ENCODE measurements at regions not wholly inside any gene's neighbourhood (a gene's known extent, or its start where the extent isn't known, plus 50 kb on each side); places are given as distances from the start of the nearest gene placed in this dataset.
A peak's percentile ranks its signal among the peaks of the same experiment; 100 is the strongest.

DNA sequence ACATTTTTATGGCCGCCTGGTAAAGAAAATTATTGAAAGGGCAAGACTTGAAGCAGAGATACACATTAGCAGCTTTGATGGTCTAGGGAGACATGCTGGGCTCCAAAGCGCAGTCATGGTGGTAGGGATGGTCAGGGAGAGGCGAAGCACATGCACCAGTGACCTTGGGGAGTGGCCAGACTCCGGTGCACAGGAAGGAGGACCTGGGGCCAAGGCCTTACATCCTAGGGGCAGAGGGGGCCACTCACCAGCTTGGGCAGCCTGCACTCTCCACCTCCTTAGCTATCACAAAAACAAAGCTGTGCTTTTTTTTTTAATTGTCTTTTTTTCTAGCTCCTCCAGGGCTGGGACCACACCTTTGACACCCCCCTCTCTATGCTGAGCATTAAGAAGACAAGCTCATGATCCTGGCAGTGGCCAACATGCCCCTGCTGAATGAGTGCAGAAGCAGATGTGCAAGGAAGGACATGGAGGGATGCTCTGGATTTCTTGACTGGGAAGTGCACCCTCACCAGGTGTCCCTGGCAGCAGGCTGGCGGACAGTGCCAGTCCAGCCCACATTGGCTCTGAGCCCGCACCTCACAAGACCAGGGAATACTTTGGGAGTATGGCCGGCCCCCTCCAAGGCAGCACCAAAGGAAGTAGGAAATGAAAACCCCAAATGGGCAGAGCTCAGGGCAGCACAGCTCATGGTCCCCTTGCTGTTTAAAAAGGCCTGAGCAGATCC lies 619.9 kb downstream of the TBC1D22A start:
- no peak for DNase-seq

DNA sequence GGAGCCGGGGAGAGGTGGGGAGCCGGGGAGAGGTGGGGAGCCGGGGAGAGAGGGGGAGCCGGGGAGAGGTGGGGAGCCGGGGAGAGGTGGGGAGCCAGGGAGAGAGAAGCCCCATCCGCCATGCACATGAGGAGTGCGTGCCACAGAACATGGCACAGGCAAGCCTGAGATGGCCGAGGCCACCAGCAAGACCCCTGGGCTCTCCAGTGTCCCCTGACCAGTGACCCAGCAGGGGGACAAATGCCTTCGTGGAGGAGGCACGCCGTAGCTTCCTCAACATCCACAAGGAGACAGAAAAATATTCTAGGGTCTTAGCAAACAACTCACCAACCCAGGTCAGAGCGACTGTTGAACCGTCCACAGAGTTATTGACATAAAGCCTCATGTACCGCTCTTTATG lies 618.8 kb downstream of the TBC1D22A start:
- DNase-seq = no peak

DNA sequence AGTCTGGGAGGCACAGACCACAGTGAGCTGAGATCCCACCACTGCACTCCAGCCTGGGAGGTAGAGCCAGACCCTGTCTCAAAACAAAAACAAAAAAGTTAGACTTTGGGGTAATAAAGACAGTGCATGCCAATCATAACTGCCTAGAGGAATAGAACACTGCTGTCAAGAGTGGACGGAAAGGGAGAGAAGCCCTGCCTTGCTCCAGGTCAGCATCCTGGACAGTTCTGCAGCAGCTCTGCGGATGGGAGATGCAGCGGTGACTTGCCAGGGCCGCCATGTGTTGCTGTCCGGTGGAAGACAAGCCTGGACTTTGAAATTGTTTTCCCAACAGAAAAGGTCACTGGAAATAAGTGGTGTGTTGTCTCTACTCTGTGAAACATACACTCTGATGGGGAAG lies 618.2 kb downstream of the TBC1D22A start:
- DNase-seq = no peak

DNA sequence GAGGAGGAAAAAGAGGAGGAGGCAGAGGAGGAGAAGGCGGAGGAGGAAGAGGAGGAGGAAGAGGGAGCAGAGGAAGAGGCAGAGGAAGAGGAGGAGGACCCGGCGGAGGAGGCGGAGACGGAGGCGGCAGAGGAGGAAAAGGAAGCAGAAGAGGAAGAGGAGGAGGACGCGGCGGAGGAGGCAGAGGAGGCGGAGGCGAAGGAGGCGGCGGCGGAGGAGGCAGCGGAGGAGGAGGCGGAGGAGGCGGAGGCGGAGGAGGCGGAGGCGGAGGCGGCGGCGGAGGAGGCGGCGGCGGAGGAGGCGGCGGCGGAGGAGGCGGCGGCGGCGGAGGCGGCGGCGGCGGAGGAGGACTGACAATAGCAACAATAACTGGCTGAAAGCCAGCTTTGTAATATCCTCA lies 616.6 kb downstream of the TBC1D22A start:
- DNase-seq = no peak

DNA sequence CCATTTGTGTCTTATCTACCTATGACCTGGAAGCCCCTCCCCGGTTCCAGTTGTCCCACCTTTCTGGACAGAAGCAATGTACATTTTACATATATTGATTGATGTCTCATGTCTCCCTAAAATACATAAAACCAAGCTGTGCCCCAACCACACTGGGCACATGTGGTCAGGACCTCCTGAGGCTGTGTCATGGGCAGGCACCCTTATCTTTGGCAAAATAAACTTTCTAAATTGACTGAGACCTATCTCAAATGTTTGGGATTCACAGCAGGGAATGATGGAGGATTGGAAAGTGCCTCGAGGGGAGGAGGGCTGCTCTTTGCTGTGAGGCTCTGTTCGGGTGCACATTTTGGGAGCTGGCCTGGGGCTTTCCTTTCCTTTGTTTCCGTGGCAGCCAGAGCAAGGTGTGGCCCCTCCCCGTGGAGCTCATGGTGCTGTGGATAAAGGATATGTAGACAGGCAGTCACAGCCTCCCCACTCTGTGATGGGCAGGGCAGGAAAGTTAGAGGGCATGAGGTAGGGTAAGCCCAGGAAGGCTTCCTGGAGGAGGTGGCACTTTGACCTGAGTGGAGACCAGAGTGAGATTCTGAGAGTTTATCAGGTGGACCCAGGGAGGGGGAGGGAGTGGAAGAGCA lies 615.6 kb downstream of the TBC1D22A start:
- DNase-seq = no peak

DNA sequence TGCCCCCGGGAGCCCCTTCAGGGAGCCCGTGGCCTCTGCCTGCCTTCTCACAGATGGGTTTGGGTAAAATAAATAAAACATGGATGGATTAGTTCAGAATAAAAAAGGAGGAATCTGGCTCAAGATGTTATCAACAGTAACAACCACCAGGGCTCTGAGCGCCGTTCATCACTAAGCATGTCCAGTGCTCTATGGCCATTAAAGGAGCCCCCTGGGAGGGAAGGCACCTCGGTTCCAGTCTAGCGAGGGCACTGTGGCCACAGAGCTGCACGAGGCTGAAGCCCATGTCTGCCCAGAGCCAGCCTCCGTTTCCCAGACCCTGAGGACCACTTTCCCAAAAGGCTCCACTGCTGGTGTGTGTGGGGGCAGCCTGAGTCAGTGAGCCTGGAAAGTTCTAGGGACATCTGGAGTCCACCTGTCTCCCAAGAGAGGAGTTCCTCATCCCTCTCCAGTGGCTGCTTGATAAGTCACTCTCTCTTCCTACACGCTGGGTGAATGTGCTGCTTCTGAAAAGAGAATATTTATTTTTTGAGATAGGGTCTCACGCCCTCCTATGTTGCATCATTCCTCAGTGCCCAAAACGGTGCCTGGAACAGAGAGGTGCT lies 614.6 kb downstream of the TBC1D22A start:
- no peak for DNase-seq

DNA sequence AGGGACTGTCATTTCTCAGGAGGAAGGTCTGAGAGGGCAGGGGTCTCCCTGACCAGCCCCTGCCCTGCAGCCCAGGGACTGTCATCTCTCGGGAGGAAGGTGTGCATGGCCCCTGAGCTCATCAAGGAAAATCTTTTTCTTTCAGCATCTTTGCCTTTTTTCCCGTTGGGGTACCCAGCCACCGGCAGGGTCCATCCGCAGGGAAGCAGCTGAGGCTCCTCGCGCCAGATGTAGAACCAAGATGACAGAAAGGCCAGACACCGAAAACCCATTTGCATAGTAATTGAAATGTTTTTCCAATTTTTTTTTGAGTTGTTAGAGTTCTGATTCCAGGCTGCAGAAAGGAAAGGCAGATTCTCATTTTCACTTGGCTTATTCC lies 613.9 kb downstream of the TBC1D22A start:
- DNase-seq = no peak

DNA sequence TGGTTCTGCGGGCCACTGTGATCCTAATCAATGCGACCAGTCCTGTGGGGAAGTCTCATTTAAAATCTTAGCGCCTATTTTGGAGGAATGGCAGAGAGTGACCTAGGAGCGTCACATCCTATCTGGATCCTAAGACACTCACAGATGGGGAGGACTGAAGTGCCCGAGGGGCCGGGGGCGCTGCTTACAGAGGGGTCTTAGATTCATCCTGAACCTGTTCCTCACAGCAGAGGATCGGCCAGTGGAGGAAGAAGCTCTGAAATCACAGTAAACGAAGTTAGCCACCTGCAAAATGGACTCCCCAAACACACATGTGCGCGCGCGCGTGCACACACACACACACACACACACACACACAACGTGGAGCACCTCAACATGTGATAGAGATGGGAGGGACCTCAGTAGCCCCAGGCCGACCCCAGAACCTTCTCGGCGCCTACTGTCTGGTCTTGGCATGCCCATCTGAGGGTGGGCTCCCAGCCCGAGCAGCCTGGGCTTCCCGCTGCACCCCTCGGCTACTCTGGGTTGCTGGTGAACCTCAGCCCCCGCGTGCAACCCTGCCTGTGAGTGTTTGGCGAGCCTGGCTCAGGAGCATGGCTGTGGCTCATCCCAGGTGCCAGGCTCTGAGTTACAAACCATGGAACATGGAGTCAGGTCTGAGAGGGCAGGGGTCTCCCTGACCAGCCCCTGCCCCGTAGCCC lies 613.3 kb downstream of the TBC1D22A start:
- no peak for DNase-seq

DNA sequence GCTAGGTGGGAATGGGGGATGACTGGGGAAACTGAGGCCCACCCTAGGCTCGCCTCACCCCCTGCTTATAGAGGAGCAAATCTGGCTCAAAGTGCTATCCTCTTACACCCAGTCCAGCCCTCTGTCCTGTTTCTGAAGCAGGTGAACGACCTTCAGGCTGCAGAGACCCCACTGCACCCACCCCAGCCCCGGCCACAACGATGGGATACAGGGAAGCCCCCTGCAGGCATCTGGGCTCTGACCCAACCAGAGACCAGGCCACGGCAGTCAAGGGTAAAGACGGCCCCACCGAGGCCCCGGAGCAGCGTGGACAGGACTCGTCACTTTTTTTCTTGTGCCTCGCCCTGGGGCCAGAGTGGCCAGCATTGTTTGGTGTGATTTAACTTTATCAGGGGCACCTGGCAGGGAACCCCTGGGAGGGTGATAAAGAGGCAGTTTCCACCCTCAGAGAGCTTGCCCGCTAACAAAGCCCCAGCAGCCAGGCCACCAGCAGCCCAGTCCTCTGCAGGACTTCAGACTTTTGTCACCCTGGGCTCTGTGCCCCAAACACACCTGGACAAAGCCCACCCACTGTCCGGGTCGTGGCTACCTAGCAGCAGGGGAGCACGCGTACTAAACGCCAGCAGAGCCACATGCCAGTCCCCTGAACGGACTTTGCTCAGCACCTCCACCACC lies 612.6 kb downstream of the TBC1D22A start:
- no peak for DNase-seq

DNA sequence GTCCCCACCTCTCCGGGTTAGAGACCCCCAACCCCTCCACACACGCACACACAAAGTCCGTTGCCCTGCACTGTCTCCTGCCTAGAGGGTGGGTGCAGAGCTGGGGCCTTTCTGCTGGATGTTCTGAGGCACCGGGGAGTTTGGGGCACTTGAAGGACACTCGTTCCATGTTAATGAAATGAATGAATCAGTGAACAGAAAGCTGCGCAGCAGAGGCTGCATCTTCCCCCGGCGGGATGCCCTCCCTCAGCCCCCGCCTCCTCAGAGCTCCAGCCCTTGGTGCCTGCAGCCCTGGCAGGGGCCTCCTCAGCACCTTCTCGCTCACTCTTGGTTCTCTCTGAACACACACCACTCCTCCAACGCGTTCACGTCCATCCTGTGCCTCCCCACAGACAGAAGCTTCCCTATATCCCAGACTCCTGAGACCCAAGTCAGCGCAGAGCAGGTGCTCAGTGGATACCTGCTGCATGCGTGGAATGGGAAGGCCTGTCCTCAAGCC lies 611.9 kb downstream of the TBC1D22A start:
- no peak for DNase-seq

DNA sequence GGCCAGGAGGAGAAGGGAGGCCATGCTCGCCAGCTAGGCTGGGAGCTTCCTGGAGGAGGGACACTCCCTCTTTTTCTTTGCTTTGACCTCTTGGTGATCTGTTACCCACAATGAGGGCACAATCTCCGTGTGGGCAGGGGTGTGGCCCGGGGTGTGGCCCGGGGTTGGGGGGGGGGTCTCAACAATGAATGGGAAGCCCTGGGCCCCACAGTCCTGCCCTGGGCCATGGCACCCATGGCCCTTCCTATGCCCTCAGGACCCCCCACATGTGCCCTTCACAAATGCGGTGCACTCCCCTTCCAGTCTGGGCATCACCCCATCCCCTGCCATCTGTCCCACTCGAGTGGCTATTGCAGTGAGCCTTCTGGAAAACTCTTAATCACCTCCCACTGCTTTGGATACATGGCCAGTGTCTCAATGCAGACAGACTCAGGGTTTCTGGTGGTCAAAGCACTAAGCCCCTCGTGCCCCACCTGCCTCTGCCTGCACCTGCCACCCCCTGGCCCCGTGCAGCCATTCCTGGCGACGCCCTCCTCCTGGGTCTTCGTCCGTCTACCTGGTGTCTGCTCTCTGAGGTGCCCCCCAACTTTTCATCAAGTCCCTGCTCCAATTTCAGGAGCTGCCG lies 611.3 kb downstream of the TBC1D22A start:
- DNase-seq = no peak

DNA sequence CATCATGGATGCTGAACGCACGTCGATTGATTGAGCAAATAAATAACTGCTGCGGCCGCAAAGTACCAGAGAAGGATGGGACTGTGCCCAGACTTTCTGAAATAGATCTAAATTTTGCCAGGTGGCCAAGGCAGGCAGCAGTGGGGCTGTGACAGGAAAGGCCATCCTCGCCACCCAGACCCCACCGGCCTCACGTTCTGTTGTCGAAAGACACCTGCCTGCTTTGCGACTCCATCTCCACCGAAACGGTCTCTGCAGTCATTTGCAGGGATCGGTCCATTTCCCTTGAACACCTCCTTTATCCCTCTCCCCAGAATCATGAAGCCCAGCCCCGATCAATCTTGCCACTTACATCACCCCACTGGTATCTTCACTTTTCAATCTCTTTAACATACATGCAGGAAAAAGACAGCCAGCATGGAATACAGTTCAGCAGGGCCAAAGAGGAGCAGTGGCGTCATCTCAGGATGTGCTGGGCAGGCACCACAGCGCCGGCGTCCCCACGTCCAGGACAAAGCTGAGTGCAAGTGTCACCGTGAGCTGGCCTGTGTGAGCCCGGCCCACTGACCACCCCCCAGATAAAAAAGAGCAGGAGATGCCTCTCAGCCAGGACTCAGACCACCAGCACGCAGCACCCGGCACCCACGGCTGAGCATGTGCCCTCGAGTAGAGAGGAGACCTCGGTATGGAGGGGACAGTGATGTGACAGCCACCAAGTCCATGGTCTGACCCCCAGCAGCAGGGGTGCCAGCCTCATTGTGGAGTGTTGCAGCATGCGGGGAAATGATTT lies 610.3 kb downstream of the TBC1D22A start:
- DNase-seq = no peak

DNA sequence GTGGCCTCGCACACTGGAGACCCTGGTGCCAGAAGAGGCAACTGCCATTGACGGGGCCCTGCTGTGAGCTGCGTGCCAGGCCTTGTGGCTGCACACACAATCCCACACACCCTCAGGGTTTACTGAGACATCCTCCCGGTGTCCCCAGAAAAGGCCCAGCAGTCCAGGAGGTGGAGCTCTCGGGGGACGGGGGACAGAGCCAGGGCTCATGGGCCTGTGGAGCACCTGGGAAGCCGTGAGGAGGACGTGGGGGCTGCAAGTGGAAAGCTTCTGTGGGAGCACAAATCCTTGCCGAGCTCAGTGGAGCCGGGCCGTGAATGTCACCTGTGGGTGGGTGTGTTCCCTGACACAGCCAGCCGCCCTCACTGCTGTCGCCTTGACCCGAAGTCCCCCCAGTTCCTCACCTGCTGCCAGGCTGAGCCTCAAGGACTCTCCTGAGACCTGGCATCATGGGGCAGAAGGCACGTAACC lies 609.7 kb downstream of the TBC1D22A start:
- DNase-seq = peak; percentile 38

DNA sequence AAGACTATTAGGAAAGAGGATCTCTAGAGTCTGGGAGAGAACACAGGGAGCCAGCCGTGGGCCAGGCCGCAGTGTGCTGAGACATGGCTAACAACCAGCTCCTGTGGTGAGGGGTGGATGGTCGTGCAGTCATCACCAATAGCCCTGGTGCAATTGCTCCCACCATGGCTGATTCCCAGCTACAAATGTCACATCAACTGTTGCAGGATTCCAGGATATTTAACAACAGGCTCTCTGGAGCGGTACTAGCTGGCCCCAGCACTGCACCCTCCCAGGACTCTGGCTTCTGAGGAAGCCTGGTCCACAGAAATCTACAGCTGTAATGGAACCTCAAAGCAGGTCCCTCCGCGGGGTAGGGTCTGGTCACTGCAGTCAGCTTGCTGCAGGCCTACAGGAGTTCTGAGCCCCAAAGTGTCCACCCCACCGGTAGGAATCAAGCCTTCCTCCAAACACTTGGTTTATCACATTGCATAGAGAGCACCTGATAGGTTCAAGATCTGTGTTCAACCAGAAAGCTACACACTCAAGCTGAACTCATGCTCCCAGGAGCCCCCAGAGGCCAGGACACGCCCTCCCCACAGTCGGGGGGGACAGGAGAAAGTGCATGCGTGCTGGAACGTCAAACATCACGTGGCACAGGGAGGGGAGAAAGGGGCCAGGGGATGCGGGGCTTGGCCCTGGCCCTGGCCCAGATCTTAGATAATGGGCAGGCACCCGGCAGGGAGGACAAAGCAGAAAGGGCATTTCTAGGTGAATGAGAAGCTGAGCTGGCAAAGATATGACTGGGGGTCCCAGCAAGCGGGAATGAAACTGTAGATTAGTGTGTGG lies 609.0 kb downstream of the TBC1D22A start:
- DNase-seq = peak; percentile 13

DNA sequence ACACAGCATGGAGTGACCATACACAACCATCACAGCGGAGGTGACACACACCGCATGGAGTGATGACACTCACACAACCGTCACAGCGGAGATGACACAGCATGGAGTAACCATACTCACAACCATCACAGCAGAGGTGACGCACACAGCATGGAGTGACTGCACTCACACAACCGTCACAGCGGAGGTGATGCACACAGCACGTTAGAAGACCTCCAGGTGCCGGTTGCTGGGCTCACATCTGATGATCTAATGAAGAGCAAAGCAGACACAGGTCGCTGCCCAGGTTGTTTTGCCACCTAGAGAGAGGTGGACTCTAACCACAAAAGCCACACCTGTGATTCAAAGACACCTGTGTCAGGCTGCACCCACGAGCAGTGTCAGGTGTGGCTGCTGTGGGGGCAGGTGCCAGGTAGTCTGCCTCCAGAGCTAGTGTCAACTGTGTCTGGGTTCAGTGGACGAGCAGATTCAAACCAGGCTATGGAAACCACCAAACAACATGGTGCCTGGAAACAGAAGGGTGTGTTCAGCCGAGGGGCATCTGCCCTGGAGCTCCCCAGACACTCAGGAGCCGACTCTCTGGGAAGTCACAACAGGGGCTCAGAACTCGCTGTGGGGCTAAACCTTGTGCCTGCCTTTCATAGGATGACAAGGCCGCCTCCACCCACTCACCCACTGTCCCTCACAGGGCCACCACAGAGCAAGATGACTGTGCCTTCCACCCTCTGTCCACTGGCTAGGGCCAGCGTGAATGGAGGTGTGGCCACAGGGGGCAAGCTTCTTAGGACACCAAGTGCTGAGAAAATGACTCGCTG lies 608.2 kb downstream of the TBC1D22A start:
- DNase-seq = peak; percentile 38

DNA sequence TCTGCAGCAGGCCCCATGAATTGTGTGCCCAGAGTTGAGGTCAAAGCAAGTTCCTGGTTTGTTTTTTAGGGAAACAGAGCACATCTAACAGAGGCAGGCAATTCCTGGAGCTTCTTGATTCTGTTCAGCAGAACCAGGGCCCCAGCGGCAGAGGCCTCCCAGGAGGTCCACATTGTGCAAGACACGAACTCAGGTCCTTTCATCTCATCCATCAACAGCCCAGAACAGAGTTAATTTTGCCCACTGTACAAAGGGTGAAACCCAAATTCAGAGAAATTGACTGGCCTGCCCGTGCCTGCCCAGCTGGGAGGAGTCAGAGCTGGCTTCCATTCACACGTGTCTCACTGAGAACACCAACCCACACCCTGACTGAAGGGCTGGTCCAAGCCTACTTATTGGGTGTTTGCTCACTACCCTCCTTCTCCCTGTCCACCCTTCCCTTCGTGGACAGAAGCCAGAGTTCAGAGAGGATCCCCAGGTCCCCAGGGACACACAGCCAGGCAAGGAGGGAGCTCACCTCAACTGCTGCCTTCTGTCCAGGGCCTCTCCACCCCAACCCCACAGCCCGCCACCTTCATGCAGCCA lies 607.1 kb downstream of the TBC1D22A start:
- peak; percentile 19 for DNase-seq

DNA sequence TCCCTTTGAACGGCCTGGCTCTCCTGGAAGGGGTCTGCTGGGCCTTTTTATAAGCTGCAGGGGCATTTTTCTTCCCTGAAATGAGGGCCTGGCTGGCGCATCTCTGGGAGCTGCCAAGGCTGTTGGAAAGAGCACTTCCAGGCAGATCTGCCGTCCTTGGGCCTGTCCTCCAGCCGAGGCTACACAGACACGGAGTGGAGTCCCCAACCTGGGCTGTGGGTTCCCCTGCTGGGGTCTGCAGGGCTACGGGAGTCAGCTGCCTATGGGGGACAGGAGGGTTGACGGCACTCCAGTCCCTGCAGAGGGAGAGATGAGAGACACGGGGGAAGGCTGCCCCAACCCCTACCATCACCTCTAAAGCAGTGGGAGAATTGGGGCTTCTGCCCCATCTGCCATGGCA lies 606.6 kb downstream of the TBC1D22A start:
- DNase-seq = peak; percentile 40

DNA sequence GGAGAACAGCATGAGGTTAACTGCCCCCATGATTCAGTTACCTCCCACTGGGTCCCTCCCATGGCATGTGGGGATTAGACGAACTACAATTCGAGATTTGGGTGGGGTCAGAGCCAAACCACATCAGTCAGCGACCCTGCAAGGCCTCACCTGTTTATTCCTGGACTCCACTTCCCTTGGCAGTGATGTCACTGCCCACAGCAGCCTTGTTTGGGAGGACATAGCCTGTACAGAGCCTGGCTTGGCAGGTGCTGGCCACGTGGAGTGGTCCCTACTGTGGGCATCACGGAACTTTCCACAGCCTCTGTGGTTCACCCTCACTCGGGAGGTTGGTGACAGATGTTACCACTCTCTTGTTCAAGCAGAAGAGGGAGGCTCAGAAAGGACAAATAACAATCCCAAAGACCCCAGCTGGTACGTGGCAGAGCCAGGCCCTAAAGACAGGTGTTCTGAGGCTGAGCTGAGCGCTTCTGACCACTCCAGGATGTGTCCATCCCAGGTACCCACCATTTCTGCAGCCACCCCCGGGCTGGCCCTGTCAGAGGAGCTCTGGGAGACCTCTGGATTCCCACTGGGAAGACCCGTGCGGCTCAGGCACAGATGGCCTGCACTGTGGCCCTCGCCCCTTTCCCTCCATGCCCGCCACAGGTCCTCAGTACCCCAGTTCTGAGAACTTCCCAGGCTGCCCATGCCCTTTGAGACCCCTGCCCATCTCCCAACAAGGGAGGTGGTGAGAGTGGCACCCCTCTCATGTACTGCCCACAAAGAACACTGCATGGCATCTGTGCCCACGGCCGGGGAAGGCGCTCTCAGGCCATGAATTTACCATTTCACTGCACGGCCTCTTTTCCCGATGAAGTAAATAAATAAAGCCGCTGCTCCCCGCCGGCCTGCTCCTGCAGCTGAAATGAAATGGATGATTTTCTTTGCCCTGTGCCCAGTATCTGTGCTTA lies 605.8 kb downstream of the TBC1D22A start:
- DNase-seq = peak; percentile 41
